Mesenchymal stem cell (in vitro differentiated cells and primary cell): ENCODE measurements at regions not wholly inside any gene's neighbourhood (a gene's known extent, or its start where the extent isn't known, plus 50 kb on each side); places are given as distances from the start of the nearest gene placed in this dataset.
A peak's percentile ranks its signal among the peaks of the same experiment; 100 is the strongest.

Experiments
- DNase-seq: peaks from one replicate; pipeline ENCODE4 v3.0.0-alpha.2; 2013
- H2AFZ ChIP-seq: one replicate; pipeline ENCODE4 v1.6.1; 2013; ENCODE audit warnings: low read depth, mild to moderate bottlenecking, control low read depth, inconsistent platforms, low read length, moderate library complexity
- H2AK5ac ChIP-seq: 2 replicates; pipeline ENCODE4 v1.6.1; 2013; ENCODE audit warnings: low read length, moderate library complexity, mild to moderate bottlenecking, inconsistent platforms; ENCODE audit not compliant: severe bottlenecking
- H2BK120ac ChIP-seq: one replicate; pipeline ENCODE4 v1.6.1; 2013; ENCODE audit warnings: low read depth, mild to moderate bottlenecking, inconsistent platforms, low read length, moderate library complexity
- H2BK12ac ChIP-seq, 2 experiments: one replicate each; pipeline ENCODE4 v1.6.1; 2013; ENCODE audit warnings: inconsistent platforms in 2 of 2, low read length in 2 of 2, mild to moderate bottlenecking in 2 of 2, moderate library complexity in 2 of 2, control low read depth in 1 of 2
- H2BK15ac ChIP-seq: one replicate; pipeline ENCODE4 v1.6.1; 2013; ENCODE audit warnings: mild to moderate bottlenecking, low read depth, inconsistent platforms; ENCODE audit not compliant: poor library complexity, severe bottlenecking
- H2BK5ac ChIP-seq: 2 replicates; pipeline ENCODE4 v1.6.1; 2013; ENCODE audit warnings: low read depth, mild to moderate bottlenecking, low read length, control low read depth, inconsistent platforms; ENCODE audit not compliant: poor library complexity, severe bottlenecking
- H3K14ac ChIP-seq, 2 experiments: one replicate each; pipeline ENCODE4 v1.6.1; 2013; ENCODE audit warnings: inconsistent platforms in 2 of 2, low read length in 2 of 2, control low read depth in 1 of 2, mild to moderate bottlenecking in 1 of 2, moderate library complexity in 1 of 2
- H3K18ac ChIP-seq, 2 experiments: one replicate each; pipeline ENCODE4 v1.6.1; 2013; ENCODE audit warnings: inconsistent platforms in 2 of 2, low read length in 2 of 2, control low read depth in 1 of 2, low read depth in 1 of 2, mild to moderate bottlenecking in 1 of 2
- H3K23ac ChIP-seq, 2 experiments: one replicate each; pipeline ENCODE4 v1.6.1; 2013; ENCODE audit warnings: inconsistent platforms in 2 of 2, low read length in 2 of 2, mild to moderate bottlenecking in 2 of 2, moderate library complexity in 2 of 2, control low read depth in 1 of 2
- H3K27ac ChIP-seq: 2 replicates; pipeline ENCODE4 v1.5.1; 2013; ENCODE audit warnings: mild to moderate bottlenecking, moderate library complexity, low read length, control low read depth, inconsistent platforms; ENCODE audit not compliant: poor library complexity, severe bottlenecking
- H3K27me3 ChIP-seq, 2 experiments: 2 replicates each; pipeline versions ENCODE4 v1.6.1 to v1.7.0; 2013; ENCODE audit warnings: low read length in 2 of 2, mild to moderate bottlenecking in 2 of 2, moderate library complexity in 2 of 2, control low read depth in 1 of 2, inconsistent platforms in 1 of 2; ENCODE audit not compliant: control insufficient read depth in 1 of 2, insufficient read depth in 1 of 2
- H3K36me3 ChIP-seq, 2 experiments: 2 replicates each; pipeline versions ENCODE4 v1.6.1 to v1.7.0; 2013; ENCODE audit warnings: low read length in 2 of 2, control low read depth in 1 of 2, inconsistent platforms in 1 of 2, low read depth in 1 of 2, mild to moderate bottlenecking in 1 of 2; ENCODE audit not compliant: insufficient read depth in 2 of 2, control insufficient read depth in 1 of 2
- H3K4ac ChIP-seq, 2 experiments: one replicate each; pipeline ENCODE4 v1.6.1; 2013; ENCODE audit warnings: inconsistent platforms in 2 of 2, low read length in 2 of 2, mild to moderate bottlenecking in 2 of 2, moderate library complexity in 2 of 2, control low read depth in 1 of 2, low read depth in 1 of 2
- H3K4me1 ChIP-seq: 2 replicates; pipeline ENCODE4 v1.6.1; 2013; ENCODE audit warnings: low read depth, low read length, control low read depth; ENCODE audit not compliant: control insufficient read depth, insufficient read depth
- H3K4me2 ChIP-seq: 2 replicates; pipeline ENCODE4 v1.6.1; 2013; ENCODE audit warnings: low read length, mild to moderate bottlenecking, inconsistent platforms; ENCODE audit not compliant: poor library complexity, severe bottlenecking
- H3K4me3 ChIP-seq, 2 experiments: 2 replicates each; pipeline versions ENCODE4 v1.5.1 to v1.7.0; 2013; ENCODE audit warnings: low read length in 2 of 2, mild to moderate bottlenecking in 2 of 2, control low read depth in 1 of 2, low read depth in 1 of 2; ENCODE audit not compliant: insufficient read depth in 1 of 2
- H3K79me1 ChIP-seq: replicated peaks from 2 replicates; pipeline ENCODE4 v1.6.1; 2013; ENCODE audit warnings: mild to moderate bottlenecking, control low read depth, low read length, inconsistent platforms; ENCODE audit not compliant: poor library complexity, severe bottlenecking
- H3K9ac ChIP-seq: 2 replicates; pipeline ENCODE4 v1.7.0; 2013; ENCODE audit warnings: mild to moderate bottlenecking, low read length, moderate library complexity
- H3K9me3 ChIP-seq: 2 replicates; pipeline ENCODE4 v1.7.0; 2013; ENCODE audit warnings: mild to moderate bottlenecking, low read length; ENCODE audit not compliant: control insufficient read depth
- H4K8ac ChIP-seq: one replicate; pipeline ENCODE4 v1.6.1; 2013; ENCODE audit warnings: inconsistent platforms, mild to moderate bottlenecking, low read length, moderate library complexity
- H4K91ac ChIP-seq: one replicate; pipeline ENCODE4 v1.6.1; 2013; ENCODE audit warnings: mild to moderate bottlenecking, low read length, inconsistent platforms
- WGBS: methylation state at CpG from one replicate; pipeline ENCODE4 v1.1.7; 2013; ENCODE audit warnings: mixed read lengths; 5-methylcytosine and 5-hydroxymethylcytosine counted together

GRCh38 chr18:76554547-76555222 is 59.6 kb upstream of the ZNF516 start:
- H3K23ac ChIP-seq = no peak overlapping the region
- peak overlapping the region in 1 of 2 experiments; percentile 46 for H3K18ac ChIP-seq
- H2AFZ ChIP-seq = no peak overlapping the region
- H3K4me1 ChIP-seq = peaks cover 8% of the 10 kb centered on the region
- peak; percentile 2 for DNase-seq
- no peak overlapping the region for H3K14ac ChIP-seq
- H3K79me1 ChIP-seq = no peaks in the 10 kb centered on the region
- no peaks in the 10 kb centered on the region for H3K36me3 ChIP-seq
- peak overlapping the region in 1 of 2 experiments; percentile 61 for H3K4ac ChIP-seq
- no peaks in the 10 kb centered on the region for H3K27me3 ChIP-seq
- no peak overlapping the region for H3K4me2 ChIP-seq
- no peak overlapping the region for H3K27ac ChIP-seq
- H4K91ac ChIP-seq = no peak overlapping the region
- H2BK15ac ChIP-seq = peak overlapping the region; percentile 44
- H2AK5ac ChIP-seq = no peak overlapping the region
- H3K4me3 ChIP-seq = no peak overlapping the region
- no peak overlapping the region for H4K8ac ChIP-seq
- no peak overlapping the region for H3K9ac ChIP-seq
- no peak overlapping the region for H2BK5ac ChIP-seq
- no peaks in the 10 kb centered on the region for H3K9me3 ChIP-seq
- 82% methylated on average over 10 of the region's 12 CpGs for WGBS
- peak overlapping the region in 1 of 2 experiments; percentile 83 for H2BK12ac ChIP-seq
- no peak overlapping the region for H2BK120ac ChIP-seq

DNA sequence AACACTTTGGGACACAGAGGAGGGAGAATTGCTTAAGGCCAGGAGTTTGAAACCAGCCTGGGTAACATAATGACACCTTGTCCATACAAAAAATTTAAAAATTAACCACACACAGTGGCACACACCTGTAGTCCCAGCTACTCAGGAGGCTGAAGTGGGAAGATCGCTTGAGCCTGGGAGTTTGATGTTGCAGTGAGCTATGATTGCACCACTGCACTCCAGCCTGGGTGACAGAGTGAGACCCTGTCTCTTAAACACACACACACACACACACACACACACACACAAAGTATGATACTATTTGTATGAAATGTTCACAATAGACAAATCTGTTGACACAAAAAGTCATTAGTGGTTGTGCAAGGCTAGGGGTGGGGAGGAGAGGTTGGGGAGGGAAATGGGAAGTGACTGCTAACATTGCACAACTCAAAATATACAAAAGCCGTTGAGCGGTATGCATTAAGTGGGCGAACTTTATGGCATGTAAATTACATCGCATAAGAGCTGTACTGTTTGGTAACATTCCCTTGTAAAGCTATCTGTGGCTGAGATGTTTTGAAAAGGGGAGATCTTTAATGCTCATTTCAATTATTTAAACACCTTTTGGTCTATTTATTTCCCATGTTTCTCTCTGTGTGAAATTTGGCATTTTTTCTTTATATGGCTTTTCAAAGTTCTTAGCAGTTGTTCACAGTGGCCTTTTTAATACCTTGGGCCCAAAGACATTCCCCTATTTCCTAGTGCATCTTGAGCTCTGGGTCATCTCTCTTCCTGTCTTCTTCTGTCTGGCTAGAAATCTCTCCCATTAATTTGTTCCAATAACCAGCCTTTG is 58.9 kb upstream of the ZNF516 start:
- no peak overlapping the region for H3K4ac ChIP-seq
- H2BK12ac ChIP-seq = peak overlapping the region in 1 of 2 experiments; percentile 84
- no peaks in the 10 kb centered on the region for H3K36me3 ChIP-seq
- no peak overlapping the region for H2BK5ac ChIP-seq
- no peak overlapping the region for H3K27ac ChIP-seq
- no peak overlapping the region for H4K91ac ChIP-seq
- no peaks in the 10 kb centered on the region for H3K9me3 ChIP-seq
- H2AFZ ChIP-seq = no peak overlapping the region
- no peak overlapping the region for H2BK15ac ChIP-seq
- no peaks in the 10 kb centered on the region for H3K79me1 ChIP-seq
- H3K23ac ChIP-seq = no peak overlapping the region
- H3K9ac ChIP-seq = no peak overlapping the region
- WGBS = no CpG with 5 or more reads among the region's 5 CpGs
- H3K14ac ChIP-seq = no peak overlapping the region
- H3K4me3 ChIP-seq = no peak overlapping the region
- peak overlapping the region in 1 of 2 experiments; percentile 84 for H3K18ac ChIP-seq
- H3K27me3 ChIP-seq = no peaks in the 10 kb centered on the region
- H2AK5ac ChIP-seq = no peak overlapping the region
- H4K8ac ChIP-seq = no peak overlapping the region
- no peak overlapping the region for H3K4me2 ChIP-seq
- DNase-seq = peak; percentile 78
- H3K4me1 ChIP-seq = peaks cover 4% of the 10 kb centered on the region
- no peak overlapping the region for H2BK120ac ChIP-seq

DNA sequence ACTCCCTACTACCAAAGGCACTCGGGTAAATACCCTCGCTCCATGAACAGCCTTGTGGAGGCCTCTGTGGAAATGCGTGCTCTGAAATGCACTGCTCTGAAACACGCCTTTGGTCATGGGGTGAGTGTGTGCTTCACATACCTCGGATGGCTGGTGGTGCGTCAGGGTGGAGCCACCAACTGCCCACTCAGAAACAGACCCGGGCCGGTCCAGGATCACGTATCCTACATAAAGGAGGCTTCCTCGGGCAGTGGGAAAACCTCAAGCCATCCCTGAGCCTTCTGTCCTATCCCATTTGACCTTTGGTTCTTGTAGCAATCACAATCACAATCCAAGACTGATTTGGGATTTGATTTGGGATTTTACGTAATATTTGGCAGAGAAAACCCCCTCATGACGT is 53.5 kb upstream of the ZNF516 start:
- Histone ChIP-seq H2BK15ac (no peak overlapping the region), H2AFZ (no peak overlapping the region), H4K91ac (no peak overlapping the region), H3K14ac (no peak overlapping the region), H3K9ac (no peak overlapping the region), H4K8ac (no peak overlapping the region), H2BK12ac (no peak overlapping the region), H3K4me1 (no peaks in the 10 kb centered on the region), H3K79me1 (no peaks in the 10 kb centered on the region), H3K23ac (no peak overlapping the region), H3K36me3 (no peaks in the 10 kb centered on the region), H3K27me3 (peaks cover 5 to 10% of the 10 kb centered on the region in 2 experiments), H2BK5ac (no peak overlapping the region), H3K9me3 (no peaks in the 10 kb centered on the region), H3K4me2 (no peak overlapping the region), H3K4me3 (no peak overlapping the region), H3K27ac (no peak overlapping the region), H3K18ac (no peak overlapping the region), H3K4ac (no peak overlapping the region), H2BK120ac (no peak overlapping the region), H2AK5ac (no peak overlapping the region)
- 96% methylated on average over 11 of the region's 12 CpGs for WGBS
- no peak for DNase-seq

- Histone ChIP-seq H3K36me3 (no peaks in the 10 kb centered on the region), H3K4me1 (no peaks in the 10 kb centered on the region), H3K14ac (no peak overlapping the region), H3K9me3 (no peaks in the 10 kb centered on the region), H4K91ac (no peak overlapping the region), H3K4me3 (no peak overlapping the region), H3K79me1 (no peaks in the 10 kb centered on the region), H2BK15ac (no peak overlapping the region), H3K4ac (no peak overlapping the region), H3K18ac (no peak overlapping the region), H3K9ac (no peak overlapping the region), H4K8ac (no peak overlapping the region), H3K4me2 (no peak overlapping the region), H2BK120ac (no peak overlapping the region), H2AFZ (no peak overlapping the region), H3K27ac (no peak overlapping the region), H3K23ac (no peak overlapping the region), H3K27me3 (peaks cover 7 to 10% of the 10 kb centered on the region in 2 experiments), H2BK5ac (no peak overlapping the region), H2AK5ac (no peak overlapping the region), H2BK12ac (no peak overlapping the region)
- DNase-seq = no peak
- WGBS = 94% methylated on average over 11 of the region's 11 CpGs
Measured at GRCh38 chr18:76547296-76547695, 52.3 kb upstream of the ZNF516 start.
